NCI-H1048 (cell line): ENCODE measurements at regions not wholly inside any gene's neighbourhood (a gene's known extent, or its start where the extent isn't known, plus 50 kb on each side); places are given as distances from the start of the nearest gene placed in this dataset.
"Not testable (repeated sequence)": the region's sequence is repeated elsewhere in the genome, so short reads cannot be mapped to it uniquely, and the experiment has no call there.

Experiments used
- DNase-seq: peaks from one replicate; lab custom pipeline; 2025; lab: John Stamatoyannopoulos, UW

DNA sequence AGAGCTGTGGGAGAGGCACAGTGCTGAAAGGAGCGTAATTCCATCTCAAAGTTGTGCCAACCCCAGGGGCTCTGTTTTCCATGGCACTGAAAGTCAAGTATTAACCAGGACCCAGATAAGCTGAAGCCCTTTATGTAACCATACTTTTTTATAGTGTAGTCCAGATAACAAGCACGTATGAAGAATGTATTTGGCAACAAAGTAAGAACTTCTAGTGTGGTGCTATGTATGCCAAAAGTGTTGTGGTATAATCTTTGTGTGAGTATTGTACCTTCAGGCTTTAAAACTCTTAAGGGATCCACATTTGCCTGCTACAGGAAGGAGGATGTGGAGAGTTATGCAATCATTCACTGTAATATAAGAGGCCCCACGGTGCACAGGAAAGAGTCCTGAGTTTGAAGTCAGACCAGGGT, 129.4 kb downstream of the IBTK start:
- DNase-seq, result no peak

DNA sequence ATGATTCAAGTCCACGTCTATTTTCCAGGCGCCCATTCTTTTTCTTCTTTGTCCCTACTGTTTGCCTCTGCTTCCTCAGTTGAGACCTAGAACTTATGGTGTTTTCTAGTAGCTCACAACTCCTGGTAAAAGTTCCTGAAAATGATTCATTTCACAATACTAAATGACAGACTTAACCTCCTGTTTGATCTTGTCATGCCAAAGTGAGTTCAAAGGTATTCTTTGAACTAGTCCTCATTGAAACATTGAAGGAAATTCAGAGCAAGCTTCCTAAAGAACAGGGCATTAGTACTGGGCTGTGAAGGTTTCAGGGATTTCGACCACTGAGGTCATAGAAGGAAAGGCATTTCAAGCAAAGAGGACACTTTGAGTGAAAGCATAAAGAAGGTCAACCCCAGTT, 132.8 kb downstream of the IBTK start:
- no peak for DNase-seq

DNA sequence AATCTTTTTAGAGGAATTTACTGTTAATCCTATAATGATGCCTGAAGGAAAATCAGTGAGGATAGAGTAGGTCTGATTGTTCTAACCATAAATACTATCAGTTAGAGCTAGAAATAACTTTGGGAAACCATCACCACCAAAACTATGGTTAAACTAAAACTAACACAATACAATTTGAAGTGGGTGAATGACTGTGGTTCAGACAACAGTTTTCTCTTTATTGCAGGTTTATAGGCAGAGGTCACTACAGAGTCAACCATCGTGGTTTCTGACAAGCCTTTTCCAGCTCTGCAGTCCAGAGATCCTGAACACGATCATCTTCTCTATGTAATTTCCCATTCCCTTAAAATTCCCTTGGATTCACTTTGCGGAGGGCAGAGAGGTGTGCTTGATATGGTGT, 134.3 kb downstream of the IBTK start:
- DNase-seq, result no peak

- DNase-seq, result no peak
Observed at GRCh38 chr6:82111818-82112217, 135.7 kb downstream of the IBTK start.

GRCh38 chr6:82111114-82111513, 136.4 kb downstream of the IBTK start:
- DNase-seq, result no peak

- not testable (repeated sequence) for DNase-seq
Observed at GRCh38 chr6:82103171-82103570, 144.4 kb downstream of the IBTK start.

- not testable (repeated sequence) for DNase-seq
Observed at GRCh38 chr6:82101374-82102114, 146.0 kb downstream of the IBTK start.

GRCh38 chr6:82100763-82101162, 146.8 kb downstream of the IBTK start:
- not testable (repeated sequence) for DNase-seq

- DNase-seq, result no peak
Observed at GRCh38 chr6:82097676-82098075, 149.9 kb downstream of the IBTK start.

GRCh38 chr6:82095091-82095490, 152.5 kb downstream of the IBTK start:
- no peak for DNase-seq

- DNase-seq, result no peak
Observed at GRCh38 chr6:82094166-82094806, 153.3 kb downstream of the IBTK start.

- DNase-seq, result no peak
Observed at GRCh38 chr6:82088978-82089771, 158.4 kb downstream of the IBTK start.

GRCh38 chr6:82086944-82087343, 160.6 kb downstream of the IBTK start:
- no peak for DNase-seq

DNA sequence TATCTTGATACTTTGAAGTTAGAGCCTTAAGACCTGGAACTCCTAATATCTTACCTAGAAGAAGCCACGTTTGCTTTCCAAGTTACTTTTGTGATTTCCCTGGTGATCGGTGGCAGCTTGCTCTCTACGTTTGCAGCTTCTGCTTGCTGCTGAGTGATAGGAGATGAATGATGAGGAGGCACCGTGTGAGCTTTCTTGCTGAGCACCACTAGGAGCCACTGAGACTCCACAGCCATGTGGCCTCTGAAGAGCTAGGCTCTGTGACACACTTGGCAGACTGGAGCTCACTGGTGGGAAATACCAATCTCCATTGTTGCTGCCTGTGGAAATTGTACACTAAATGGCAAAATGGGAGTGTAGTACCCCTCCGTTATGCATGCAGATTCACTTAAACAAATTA, 161.8 kb downstream of the IBTK start:
- no peak for DNase-seq

DNA sequence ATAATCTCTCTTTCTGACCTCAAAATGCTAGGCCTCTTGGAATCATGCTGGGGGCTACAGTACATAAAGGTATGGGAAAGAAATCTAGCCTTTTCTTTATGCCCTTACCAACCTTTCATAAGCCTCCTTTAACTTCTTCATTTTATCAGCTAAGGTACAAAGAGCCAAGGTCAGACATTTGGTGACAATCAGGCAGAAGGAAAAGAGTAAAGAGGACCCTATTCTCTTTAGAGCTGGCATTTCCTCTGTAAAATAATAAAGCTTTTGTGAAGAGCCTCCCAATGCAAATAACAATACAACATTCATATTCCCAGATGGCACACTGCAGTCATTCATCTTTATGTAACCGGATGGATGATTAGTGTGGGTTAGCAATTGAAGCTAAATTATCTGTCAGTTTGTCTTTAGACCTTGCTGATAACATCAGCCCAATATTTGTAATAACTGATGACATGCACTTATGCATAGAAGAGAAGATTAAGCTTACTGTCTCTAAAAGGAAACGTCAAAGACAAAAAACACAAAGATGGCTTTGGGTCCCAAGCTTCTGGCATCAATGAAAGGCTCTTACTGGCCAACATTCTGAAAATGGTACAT, 163.1 kb downstream of the IBTK start:
- DNase-seq, result no peak

- no peak for DNase-seq
Observed at GRCh38 chr6:82083646-82084045, 163.9 kb downstream of the IBTK start.

- DNase-seq, result no peak
Observed at GRCh38 chr6:82080767-82081166, 166.8 kb downstream of the IBTK start.

DNA sequence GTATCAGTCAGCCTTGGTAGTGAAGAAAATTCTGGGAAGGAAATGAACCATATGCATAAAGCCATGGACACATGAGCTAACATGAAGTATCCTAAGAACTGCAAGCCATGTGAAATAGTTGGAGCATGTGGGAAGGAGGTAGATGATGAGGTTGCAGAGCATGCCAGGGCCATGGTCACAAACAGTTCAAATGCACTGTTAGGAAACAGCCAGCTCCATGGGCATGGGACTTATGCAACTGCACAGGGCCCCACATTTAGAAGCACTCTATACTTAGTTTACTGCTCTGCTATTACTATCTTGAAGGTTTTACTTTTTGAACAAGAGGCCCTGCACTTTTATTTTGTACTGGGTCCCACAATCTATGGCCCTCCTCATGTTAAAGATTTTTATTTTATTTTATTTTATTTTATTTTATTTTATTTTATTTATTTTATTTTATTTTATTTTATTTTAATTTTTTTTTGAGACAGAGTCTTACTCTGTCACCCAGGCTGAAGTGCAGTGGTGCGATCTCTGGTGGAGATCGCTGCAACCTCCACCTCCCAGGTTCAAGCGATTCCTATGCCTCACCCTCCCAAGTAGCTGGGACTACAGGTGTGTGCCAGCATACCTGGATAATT, 169.1 kb downstream of the IBTK start:
- DNase-seq, result no peak

GRCh38 chr6:82076916-82077315, 170.6 kb downstream of the IBTK start:
- no peak for DNase-seq

DNA sequence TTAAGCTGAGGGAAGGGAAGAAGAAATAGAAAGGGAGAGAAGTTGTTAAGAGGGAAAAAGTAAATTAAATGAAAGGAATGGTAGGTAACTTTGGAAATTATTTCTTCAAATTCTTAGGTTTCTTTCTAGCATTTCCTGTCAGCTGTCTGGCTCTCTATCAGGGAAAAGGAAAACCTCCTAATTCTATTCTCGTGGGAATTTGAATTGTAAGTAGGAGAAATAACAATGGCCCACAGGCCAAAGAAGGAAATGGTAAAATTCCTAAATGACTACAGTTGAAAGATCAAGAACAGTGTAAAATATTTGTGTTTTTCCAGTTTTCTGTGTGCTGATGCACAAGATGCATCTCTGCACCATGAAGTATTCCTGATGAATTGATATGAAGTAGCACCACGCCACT, 173.0 kb downstream of the IBTK start:
- no peak for DNase-seq

DNA sequence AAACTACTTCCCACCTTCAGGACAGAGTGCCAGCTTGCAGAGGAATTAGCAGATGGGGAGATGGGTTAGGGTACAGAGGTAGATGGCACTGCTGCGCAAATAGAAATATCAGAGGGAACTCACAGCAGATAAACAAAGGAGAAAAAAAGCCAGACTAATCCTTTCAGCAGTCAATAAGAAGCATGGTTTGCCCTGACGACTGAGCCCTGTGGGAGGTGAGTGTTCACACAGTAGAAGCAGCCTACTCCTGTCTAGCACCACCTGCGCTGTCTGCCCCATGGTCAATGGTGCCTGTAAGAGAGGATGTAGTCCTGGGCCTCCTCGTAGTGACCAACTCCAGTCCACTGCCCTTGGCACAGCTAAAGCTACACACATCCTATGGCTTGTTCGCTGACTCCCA, 174.1 kb downstream of the IBTK start:
- DNase-seq, result no peak

- DNase-seq, result no peak
Observed at GRCh38 chr6:82072751-82073150, 174.8 kb downstream of the IBTK start.
